Stimulated activated CD4-positive, alpha-beta T cell treated with anti-CD3 and anti-CD28 coated beads, TNF-alpha, amount 100 ng/mL, for 24 hours (primary cell): ENCODE measurements at regions not wholly inside any gene's neighbourhood (a gene's known extent, or its start where the extent isn't known, plus 50 kb on each side); places are given as distances from the start of the nearest gene placed in this dataset.
"Not testable (repeated sequence)": the region's sequence is repeated elsewhere in the genome, so short reads cannot be mapped to it uniquely, and the experiment has no call there.

Experiments
- DNase-seq, 3 experiments: peaks; one replicate each; pipeline ENCODE4 v3.0.0-alpha.2; 2020; ENCODE audit warnings: low read depth in 3 of 3

DNA sequence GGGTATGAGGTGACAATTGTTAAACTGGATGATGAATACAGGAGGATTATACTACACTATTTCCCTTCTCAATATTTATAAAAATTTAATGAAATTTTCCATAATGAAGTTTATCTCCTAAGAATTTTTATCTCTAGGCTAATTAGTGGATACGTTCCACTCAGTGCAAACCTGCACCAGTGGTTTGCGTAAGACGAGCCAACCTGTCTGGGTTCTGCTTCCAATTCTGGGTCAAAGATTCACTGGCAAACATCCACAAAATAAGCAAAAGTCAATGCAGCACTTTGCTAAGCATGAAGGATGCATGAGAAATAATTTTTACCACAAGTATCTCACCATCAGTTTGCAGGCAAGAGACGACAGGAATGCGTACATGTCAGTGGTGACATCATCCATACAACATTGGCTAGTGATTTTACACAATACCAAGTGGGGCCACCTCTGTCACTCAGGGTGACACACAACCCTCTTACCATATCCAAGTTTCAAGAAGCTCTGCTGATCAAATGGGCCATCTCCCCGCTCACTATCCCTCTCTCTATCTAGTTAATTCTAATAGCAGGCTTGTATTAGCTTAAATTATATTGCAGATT lies 51.7 kb downstream of the FAM50B start:
- no peak for DNase-seq

DNA sequence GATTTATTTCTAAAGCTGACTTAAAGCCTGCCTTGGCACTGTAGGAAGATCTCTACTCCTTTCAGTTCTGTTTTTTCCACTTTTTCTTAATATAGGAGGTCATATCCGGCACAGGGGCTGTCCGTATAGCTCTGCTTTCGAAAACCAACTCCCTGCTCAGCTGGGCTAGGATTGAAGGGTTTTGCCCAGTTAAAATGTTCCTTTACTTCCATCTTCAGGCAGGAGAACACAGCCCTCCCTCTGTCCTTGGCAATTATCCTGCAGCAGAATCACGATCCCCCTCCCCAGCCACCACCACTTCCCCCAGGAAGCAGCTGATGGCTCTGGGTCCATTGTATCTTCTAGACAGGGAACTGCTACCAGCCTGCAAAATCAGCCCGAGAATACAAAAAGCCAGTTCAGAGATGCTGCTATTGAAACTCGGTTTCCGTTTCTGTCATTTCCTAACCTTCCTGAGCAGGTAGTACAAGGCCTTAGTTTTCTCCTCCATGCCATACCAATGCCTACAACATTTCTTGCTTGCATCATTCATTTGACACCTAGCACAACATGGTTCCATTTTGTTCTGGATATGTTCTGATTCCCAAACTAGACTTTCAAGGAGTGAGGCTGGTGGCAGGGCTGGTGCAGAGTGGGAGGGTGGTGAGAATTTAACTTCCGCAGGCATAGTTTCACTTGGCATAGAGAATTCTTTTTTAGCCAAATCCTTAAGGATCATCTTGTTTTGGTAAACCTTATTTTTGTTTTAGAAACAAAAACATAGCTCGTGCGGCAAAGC lies 53.9 kb downstream of the FAM50B start:
- no peak for DNase-seq

DNA sequence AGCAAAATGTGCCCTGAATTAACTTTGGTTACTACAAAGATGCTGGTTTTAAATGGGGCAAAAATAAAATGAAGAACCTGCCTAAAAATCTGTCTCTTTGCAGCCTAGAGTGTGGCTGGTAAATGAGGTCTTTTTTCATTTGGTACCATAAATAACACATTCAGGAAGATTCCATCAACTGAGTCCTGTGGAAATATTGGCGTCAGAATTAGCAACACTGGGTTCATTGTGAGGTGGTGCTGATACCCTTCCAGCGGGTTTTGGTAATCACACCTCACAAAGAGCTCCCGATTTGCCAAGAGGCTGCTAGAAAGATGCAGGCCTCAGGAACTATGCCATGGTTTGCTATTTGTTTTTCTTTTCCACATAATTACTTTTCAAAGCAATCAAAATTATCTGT lies 55.3 kb downstream of the FAM50B start:
- DNase-seq, result no peak

DNA sequence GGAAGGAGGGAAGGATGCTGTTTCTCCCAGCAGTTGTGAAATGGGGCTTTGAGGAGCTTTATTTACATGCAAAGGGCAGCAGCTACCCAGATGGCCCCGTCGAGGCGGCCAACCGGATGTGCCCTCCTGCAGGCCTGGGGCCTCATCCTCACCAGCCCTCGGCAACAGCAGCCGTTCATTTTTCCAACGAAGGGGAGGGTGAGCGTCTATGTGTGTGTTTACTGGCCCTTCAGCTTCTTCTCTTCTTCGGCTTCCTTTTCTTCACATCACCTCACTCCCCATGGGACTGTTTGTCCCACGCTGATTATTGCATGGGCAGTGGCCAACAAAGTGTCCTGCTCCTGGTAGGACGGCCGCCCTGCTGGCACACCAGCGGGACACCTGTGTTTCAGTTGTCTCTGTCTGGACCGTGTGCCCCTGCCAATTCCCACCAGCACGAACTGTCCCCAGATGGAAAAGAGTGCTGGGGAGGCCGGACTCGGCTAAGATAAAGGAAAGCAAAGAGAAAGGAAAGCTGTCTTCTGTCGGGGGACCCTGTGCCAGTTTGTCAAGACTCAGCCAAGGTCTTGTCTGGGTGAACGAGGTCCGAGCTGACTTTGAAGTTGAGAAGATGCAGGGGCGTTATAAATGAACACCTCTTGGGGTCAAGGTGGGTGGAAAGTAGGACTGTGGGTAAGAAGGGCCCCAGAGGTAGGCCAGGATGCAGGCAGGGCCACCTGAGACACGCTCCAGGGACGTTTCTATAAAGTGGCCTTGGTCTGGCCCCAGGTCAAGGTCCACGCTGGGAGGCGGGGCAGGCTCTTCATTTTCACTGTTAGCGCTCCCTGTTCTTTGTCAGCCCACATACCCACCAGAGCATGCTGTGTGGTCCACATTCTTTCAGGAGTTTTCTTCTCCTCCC lies 57.0 kb downstream of the FAM50B start:
- no peak for DNase-seq

DNA sequence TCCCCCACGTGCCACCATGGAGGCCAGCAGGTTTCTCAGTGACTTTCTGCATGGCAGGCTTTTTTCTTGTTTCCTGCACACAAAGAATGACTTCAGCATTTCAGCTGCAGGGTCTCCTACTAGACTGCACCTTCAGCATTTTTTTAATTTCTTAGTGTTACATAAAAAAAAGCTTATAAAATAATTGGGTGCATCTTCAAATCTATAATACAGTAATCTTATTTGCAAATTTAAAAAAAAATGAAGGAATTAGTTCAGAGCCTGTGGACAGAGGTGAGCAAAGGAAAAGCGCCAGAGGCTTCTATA lies 57.6 kb downstream of the FAM50B start:
- DNase-seq, result no peak

DNA sequence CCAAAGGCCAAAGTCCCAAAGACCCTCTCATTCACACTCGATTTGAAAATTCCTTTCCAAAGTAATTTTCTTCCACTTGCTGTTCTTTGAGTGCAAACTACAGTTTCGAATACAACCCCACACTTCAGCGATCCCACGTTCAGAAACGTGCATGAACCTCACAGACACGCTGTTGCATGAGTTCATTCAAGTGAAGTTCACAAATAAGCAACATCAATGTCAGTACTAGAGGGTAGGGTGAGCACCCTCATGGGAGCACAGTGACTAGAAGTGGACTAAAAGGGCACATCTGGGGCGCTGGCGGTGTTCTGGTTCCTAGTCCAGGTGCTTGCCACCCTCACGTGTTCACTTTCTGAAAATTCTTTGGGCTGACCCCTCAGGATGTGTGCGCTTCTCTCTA lies 59.0 kb downstream of the FAM50B start:
- no peak for DNase-seq

DNA sequence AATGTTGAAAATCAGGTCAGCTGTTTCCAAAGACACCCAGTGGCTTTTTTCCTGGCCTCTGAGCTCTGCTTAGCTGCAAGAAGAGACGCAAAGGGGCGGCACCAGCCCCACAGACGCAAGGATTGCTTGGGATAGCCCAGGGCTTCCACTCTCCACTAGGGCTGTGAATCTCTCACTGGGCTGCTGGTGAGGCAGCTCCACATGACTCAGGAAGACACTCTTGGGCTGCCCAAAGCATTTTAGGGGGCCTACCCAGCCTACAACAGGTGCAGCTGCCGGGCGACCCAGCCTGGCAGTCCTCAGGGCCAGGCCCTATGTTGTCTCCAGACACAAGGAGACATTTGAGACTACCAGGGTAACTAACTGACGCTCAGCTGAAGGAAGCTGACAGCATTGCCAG lies 59.8 kb downstream of the FAM50B start:
- DNase-seq, result no peak

DNA sequence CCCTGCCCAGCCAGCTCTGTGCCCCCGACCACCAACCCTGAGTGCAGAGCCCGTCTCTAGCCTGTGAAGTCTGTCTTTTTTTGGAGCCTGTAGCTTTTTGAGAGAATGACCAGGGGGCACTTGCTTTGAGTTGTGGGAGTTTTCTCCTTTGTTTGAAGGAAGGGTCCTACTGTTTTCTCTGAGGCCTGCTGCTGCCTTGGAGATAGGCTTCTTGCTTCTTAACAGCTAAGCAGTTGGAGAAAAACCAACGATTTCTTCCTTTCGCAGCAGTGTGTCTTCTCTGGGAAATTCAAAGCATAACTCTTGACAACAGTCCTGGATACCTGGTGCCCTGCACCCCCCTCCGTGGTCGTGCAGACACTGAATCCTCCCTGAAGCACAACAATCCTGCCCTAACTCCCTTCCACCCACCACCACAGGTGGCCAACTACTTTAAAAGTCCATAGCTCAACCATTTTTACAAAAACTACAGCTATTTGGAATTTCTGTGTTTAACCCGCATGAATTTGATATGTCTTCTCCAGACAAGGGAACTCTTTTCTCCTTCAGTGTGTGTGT lies 61.0 kb downstream of the FAM50B start:
- no peak for DNase-seq

DNA sequence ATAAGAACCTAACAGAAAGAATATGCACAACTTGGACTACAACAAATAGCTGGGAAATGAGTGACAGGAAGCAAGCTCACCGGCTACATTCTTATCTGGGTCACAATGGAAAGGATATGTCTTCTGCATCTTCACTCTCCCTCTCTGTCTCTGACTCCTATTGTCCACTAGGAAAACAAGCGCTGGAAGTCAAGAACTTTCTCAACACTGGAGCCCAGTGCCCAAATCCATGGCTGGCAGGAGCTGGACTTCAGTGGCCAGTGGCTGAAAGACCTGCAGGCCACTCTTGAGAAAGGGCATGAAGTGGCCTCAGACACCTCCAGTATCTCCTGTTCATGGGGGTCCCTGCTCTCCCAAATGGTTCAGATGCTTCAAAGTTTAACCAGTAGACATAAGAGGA lies 62.0 kb downstream of the FAM50B start:
- DNase-seq, result no peak

DNA sequence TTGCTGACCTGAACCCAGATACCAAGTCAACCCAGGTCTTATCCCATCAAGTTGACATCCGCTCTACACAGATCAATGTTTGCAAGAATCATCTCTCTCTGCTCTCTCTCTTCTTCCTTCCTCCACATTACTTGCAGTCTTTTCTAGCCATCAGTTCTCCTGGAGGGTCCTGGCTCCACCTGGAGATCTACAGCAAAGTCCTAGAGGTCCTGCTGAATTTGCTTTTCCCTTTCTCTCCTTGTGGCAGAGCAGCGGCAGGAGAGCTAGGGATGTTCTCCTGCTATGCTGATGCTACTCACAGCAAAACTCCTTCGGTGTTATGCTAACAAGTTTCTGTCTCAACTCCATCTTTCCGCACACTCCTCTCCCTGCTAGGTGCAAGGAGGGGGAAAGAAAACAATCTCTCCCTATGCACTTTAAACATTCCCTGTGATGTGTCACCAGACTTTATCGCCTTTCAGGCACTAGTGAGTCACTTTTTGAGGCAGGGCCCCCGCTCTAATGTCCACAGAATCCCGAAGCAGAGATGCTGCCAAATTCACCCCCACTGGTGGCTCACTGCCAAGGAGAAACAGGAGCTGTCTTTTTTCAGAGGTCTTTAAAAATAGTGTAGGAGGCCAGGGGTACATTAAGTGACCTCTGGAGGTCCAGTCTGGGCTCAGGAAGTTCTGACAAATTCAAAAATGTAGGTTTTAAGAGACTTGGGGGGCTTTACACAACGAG lies 62.6 kb downstream of the FAM50B start:
- no peak for DNase-seq

DNA sequence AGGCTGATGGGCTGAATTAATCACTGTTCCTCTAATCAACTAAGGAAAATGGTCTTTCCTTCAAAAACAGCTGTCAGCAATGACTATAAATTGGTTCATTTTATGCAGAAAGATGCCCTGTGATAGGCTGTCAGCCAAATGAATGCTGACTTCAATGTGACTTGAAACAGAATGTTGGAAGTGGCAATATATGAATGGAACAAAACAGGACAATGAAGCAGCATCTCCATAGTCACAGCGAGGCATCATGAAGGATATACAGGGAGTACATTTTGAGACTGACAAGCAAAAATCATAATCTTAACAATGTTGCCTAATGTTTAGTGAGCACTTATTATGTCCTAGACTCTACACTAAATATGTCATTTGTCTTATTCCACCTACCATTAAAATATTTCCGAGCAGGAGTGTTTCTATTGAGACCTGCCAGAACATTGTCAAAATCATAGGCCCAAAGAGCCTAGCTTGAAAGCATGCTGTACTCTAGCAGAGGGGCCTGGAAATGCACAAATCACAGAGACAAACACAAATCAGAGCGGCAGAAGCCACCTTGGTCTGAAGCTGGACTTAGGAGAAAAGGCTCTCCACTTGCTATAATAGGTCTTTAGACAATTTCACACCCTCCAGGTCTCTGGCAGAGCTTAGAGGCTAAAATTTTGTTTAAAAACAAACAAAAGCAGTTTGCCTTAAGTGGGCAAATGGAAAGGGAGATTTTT lies 63.3 kb downstream of the FAM50B start:
- no peak for DNase-seq

DNA sequence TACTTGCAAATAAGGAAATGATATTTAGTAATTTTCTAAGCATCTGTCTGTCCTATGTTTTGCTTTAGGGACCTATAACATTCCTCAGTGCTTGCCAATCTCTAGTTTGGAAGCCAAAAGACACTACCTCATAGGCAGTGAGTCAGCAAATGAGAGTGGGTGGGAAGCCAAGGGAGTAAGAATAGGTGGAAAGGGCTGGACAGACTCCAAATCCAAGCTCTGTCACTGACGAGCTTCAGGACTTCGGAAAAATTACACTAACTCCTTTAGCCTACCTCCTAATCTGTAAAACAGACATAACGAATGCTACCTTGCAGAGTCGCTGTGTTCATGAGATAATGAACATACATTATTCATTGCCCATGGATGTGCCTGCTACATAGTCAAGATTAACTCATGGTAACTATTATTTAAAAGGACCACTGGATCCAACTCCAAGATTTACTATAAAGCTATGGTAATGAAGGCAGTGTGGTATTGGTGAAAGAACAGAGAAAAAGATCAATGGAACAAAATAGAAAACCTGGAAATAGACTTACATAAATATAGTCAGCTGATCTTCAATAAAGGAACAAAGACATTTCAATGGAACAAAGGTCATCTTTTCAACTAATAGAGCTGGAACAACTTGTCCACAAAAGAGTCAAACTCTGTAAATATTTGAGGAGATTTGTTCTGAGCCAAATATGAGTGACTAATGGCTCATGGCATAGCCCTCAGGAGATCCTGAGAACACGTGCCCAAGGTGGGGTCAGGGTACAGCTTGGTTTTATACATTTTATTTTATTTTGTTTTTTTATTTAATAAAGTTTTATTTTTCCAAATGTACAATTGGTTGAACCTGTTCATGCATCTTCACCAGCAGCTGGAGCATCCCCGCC lies 64.1 kb downstream of the FAM50B start:
- DNase-seq, result no peak

DNA sequence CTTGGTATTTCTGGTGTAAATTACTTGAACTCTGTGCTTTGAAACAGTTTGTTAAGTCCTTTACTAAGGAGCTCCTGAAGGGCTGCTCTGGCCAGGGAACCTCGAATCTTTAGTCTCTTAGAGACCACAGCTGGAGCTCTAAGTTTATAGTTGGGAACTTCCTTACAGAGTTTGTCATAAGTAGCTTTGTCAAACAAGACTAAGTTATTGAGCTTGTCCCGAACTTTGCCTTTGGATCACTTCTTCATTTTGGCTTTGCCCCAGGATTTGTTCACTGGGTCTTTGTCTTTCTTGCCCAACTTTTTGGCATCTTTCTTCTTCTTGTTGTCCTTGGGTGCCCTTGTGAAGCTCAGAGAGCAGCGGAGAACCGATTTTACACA lies 64.8 kb downstream of the FAM50B start:
- no peak for DNase-seq

DNA sequence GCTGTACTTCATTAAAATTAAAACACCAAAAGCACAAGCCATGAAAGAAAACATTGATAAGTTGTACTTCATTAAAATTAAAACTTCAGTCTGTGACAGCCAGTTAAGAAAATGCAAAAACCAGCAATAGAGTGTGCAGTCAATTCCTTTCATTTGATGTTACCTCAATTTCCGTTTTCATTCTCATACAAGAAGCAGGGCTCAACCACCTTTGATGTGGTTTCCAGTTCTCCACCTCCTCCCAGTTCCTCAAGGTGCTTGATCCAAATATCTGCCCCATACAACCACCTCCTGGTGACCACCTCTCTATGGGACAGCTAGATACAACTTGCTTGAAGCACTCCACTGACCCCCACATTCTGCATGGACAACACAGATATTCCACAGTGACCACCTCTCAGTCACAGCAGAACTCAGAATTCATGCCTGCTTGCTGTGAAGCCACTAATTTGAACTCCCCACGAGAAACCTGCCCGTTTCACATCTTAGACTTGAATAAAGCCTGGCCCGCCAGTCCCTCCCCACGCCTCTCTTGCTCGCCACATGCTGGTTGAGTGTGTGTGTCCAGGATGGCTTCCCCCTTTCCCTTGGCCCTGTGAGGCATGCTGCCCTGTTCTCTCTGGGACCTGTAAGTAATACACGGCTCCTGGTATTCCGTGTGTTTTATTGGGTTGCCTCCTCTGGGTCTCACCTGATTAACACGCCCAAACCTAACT lies 66.1 kb downstream of the FAM50B start:
- DNase-seq, result peak in 1 of 3 experiments; percentile 4

DNA sequence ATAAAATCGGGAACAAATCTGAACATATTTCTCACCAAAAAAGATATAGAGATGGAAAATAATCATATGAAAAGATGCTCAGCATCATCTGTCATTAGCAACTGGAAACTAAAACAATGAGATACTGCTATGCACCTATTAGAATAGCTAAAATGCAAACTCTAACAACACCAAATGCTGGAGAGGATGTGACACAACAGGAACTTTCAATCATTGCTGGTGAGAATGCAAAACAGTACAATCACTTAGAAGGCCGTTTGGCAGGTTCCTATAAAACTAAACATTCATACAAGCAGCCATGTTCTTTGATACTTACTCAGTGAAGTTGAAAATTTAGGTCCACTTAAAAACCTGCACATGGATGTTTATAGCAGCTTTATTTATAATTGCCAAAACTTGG lies 67.0 kb downstream of the FAM50B start:
- DNase-seq, result no peak

DNA sequence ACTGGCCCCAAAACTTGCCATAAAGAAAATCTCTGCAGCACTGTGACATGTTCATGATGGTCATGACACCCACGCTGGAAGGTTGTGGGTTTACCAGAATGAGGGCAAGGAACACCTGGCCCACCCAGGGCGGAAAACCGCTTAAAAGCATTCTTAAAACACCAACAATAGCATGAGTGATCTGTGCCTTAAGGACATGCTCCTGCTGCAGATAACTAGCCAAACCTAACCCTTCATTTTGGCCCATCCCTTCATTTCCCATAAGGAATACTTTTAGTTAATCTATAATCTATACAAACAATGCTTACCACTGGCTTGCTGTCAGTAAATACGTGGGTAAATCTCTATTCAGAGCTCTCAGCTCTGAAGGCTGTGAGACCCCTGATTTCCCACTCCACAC lies 67.6 kb downstream of the FAM50B start:
- not testable (repeated sequence) for DNase-seq

DNA sequence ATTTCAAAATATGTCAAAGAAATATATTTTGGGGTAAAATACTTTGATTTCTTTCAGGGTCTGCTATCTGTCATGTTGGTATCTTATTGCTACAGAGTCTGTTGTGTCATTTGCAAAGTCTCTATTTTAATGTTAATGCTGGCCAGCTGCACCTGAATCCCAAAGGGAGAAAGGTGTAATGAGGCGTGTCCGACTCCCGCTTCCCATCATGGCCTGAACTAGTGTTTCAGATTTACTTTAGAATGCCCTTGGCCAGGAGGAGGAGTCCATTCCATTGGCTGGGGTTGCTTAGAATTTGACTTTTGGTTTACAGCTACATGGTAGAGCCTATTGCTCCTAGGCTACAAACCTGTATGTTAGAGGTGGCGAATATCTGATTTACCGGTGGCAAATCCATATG lies 69.3 kb downstream of the FAM50B start:
- no peak for DNase-seq

DNA sequence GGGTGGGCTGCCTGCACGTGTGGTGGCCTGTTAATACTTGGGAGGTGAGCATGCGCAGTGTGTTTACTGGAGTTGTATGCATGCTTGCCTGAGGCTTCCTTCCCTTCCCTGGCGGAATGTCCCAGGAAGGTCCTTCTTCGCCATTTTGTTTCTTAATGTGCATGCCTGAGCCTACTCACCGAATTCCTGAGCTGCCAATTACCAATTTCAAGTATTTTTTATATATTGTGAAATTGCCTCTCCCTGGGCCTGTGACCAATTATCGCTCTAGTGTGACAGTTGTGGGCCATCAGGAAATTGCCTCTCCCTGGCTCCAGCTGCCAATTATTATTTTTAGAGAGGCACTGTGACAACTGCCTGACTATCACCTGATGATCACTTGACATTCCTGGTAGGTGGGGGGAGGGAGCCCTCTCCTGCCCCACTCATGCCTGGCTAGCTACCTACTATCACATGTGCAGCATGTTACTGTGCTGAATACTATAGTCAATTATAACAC lies 70.0 kb downstream of the FAM50B start:
- no peak for DNase-seq

DNA sequence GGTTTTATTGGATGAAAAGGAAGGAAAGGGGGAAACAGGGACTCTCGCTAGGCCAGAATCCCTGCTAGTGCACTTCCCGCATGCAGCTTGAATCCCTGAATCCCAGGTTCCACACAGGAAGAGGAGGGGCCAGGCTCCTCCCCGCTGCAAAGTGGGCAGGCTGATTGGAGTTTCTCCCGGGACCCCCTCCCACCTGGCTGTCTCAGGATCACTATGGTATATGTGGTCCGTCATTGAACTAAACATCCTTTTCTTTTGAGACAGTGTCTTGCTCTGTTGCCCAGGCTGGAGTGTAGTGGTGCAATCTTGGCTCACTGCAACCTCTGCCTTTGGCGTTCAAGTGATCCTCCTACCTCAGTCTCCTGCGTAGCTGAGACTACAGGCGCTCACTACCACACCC lies 70.7 kb downstream of the FAM50B start:
- no peak for DNase-seq
